Body of pancreas (tissue), 4 donors: ENCODE measurements at regions not wholly inside any gene's neighbourhood (a gene's known extent, or its start where the extent isn't known, plus 50 kb on each side); places are given as distances from the start of the nearest gene placed in this dataset.

Experiments
- ATAC-seq: fragments of 150-250 bp; one replicate; pipeline ENCODE4 v1.9.1; 2016
- DNase-seq, 4 donors: peaks; one replicate each; pipeline ENCODE4 v3.0.0-alpha.2; 2019
- H3K27ac ChIP-seq, 4 donors: fragments of 200-600 bp; sonication (generic); 1 replicate in 3 of 4; 2 replicates in 1 of 4; pipeline versions ENCODE4 v1.5.1 to v1.6.1; 2016 to 2019; ENCODE audit warnings: mild to moderate bottlenecking in 1 of 4, mixed read lengths in 1 of 4, moderate library complexity in 1 of 4
- H3K27me3 ChIP-seq, 2 donors: fragments of 200-600 bp; sonication (generic); one replicate each; pipeline ENCODE4 v1.6.0; 2016; ENCODE audit warnings: mild to moderate bottlenecking in 1 of 2
- H3K36me3 ChIP-seq, 2 donors: fragments of 200-600 bp; sonication (generic); replicated peaks in 1 of 2; 2 replicates each; pipeline ENCODE4 v1.5.1; 2016; ENCODE audit warnings: low read depth in 2 of 2; ENCODE audit not compliant: insufficient read depth in 1 of 2
- H3K4me1 ChIP-seq: fragments of 200-600 bp; sonication (generic); one replicate; pipeline ENCODE4 v1.6.0; 2016
- H3K4me3 ChIP-seq, 2 donors: fragments of 200-600 bp; sonication (generic); 1 replicate in 1 of 2; 2 replicates in 1 of 2; pipeline ENCODE4 v1.5.1; 2016 to 2019
- H3K9me3 ChIP-seq, 3 donors: fragments of 200-600 bp; sonication (generic); 1 replicate in 2 of 3; 2 replicates in 1 of 3; pipeline ENCODE4 v1.5.1; 2016
- POLR2A ChIP-seq, 3 donors: fragments of 450-650 bp; IDR thresholded peaks; one replicate each; pipeline ENCODE4 v1.6.1; 2016; ENCODE audit warnings: antibody characterized with exemption in 3 of 3, mild to moderate bottlenecking in 2 of 3
- WGBS, 2 donors: methylation state at CpG; one replicate each; pipeline ENCODE4 v1.1.5; 2017; 5-methylcytosine and 5-hydroxymethylcytosine counted together
- intact Hi-C: fragments of 100-400 bp; cut with DNase I; formaldehyde crosslinking; loops from one replicate; pipeline ENCODE4 v1.15.1; 2023
- TF ChIP-seq, protein P1 (sequence below), 7 experiments: fragments of 450-650 bp in 4 of 7; fragments of 200-600 bp in 3 of 7; sonication (generic) in 3 of 7; IDR thresholded peaks; one replicate each; pipeline ENCODE4 v1.5.1; 2016 to 2019; ENCODE audit warnings: antibody characterized with exemption in 7 of 7

DNA sequence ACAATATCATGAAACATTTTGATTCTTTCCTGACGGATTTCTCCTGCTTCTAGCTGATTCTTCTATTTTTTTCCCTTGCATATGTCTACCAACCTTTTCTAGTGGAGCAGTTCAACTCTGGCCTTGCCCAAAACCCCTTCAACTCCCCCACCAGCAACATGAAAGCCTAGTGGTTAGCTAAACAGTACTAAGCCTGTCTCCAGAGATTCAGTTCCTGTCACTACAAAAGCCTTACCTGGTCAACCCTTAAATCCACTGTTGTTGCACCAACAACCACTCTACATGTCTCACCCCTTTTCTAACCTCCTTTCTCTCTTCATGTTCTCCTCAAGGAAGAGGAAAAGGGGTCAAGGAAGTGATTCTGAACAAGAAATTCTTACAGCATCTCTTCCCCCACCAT lies 74.8 kb upstream of the PIK3R1 start:
- no peaks in the 10 kb centered on the region for H3K4me1 ChIP-seq
- ATAC-seq: no peak
- 69 to 78% methylated on average over 1 of the region's 1 CpG for WGBS, 2 donors

DNA sequence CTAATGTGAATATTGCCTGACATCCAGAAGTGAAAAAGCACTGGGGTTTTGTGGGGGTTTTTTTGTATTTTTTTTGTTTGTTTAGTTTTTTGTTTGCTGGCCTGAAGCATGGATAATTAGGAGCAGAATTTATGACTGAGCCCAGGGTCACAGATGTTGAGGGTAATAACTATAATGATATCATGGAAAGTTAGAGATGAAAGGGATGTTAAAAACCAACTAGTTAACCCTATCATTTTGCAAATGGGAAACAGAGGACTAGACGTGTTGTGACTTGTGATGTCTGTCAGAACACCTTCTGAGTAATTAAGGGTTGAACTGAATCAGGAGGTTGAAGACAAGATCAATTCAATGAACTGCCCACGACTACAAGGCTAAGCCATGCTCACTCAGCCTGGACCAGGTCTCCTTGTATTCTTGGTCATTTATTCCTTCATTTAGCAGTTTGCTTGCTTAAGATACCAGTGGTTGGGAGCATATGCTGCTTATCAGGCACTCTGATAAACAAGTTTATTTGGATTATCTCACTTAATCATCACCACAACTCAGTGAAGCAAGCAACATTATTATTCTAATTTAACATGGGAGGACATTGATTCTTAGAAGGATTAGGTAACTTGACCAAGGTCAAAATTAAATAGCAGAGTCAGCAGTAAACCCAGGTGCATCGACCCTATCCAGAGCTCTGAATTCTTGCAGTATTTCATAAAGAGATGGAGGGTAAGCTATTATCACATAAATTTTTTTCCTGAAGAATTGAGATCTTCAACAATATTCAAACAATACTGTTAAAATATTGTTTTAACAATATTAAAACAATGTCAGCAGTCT lies 75.7 kb upstream of the PIK3R1 start:
- intact Hi-C loops: no loop called here
- Histone ChIP-seq H3K9me3 (no peaks in the 10 kb centered on the region), H3K4me1 (no peaks in the 10 kb centered on the region), H3K36me3 (no peaks in the 10 kb centered on the region), H3K4me3 (no peak overlapping the region), H3K27ac (no peak overlapping the region), H3K27me3 (no peaks in the 10 kb centered on the region)
- 50 to 53% methylated on average over 3 of the region's 3 CpGs for WGBS, 2 donors
- DNase-seq (no peak), ATAC-seq (no peak)
- TF ChIP-seq, protein P1, sequence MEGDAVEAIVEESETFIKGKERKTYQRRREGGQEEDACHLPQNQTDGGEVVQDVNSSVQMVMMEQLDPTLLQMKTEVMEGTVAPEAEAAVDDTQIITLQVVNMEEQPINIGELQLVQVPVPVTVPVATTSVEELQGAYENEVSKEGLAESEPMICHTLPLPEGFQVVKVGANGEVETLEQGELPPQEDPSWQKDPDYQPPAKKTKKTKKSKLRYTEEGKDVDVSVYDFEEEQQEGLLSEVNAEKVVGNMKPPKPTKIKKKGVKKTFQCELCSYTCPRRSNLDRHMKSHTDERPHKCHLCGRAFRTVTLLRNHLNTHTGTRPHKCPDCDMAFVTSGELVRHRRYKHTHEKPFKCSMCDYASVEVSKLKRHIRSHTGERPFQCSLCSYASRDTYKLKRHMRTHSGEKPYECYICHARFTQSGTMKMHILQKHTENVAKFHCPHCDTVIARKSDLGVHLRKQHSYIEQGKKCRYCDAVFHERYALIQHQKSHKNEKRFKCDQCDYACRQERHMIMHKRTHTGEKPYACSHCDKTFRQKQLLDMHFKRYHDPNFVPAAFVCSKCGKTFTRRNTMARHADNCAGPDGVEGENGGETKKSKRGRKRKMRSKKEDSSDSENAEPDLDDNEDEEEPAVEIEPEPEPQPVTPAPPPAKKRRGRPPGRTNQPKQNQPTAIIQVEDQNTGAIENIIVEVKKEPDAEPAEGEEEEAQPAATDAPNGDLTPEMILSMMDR (IDR thresholded peaks at IDR 0.05): no peak
- TF ChIP-seq POLR2A (IDR thresholded peaks at IDR 0.05): no peak

More for the DNA sequence above, 74.8 kb upstream of the PIK3R1 start:
- no peaks in the 10 kb centered on the region for H3K9me3 ChIP-seq
- H3K27me3 ChIP-seq: no peaks in the 10 kb centered on the region
- H3K4me3 ChIP-seq: no peak overlapping the region
- intact Hi-C loops: no loop called here
- no peaks in the 10 kb centered on the region for H3K36me3 ChIP-seq
- no peak for TF ChIP-seq POLR2A (IDR thresholded peaks at IDR 0.05)
- TF ChIP-seq, protein P1 (IDR thresholded peaks at IDR 0.05): no peak
- no peak for DNase-seq
- no peak overlapping the region for H3K27ac ChIP-seq

DNA sequence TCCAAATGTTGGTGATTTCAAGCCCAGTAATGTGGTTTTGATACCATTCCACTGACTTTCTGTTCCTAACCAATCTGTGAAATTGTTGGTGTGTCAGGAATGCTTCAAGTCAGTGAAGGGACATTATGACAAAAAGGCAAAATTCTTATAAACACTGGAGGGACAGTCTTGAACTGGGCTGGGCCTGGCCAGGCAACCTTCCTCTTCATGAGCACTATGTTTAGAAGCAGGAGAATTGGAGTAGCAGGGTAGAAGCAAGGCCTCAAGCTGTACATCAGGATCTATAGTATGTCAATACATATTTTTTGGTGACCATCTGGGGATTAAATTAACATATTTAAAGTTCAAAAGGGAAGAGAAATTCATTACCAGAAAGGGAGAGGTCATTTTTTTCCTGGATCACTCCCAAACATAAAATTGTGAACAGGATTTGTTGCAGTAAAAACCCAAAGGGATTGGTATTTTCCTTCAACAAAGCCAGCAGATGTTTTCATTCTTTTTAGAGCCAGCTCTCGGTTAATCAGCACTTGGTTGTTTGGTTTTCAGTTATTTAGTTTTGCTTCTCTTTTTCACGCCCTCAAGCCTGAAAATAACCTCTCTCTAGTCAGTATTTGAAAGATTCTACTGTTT lies 77.9 kb upstream of the PIK3R1 start:
- Histone ChIP-seq H3K36me3 (no peaks in the 10 kb centered on the region), H3K4me3 (no peak overlapping the region), H3K9me3 (no peaks in the 10 kb centered on the region), H3K27me3 (no peaks in the 10 kb centered on the region), H3K4me1 (no peaks in the 10 kb centered on the region), H3K27ac (no peak overlapping the region)
- TF ChIP-seq, protein P1 (IDR thresholded peaks at IDR 0.05): no peak
- no peak for TF ChIP-seq POLR2A (IDR thresholded peaks at IDR 0.05)
- 55 to 76% methylated on average over 2 of the region's 2 CpGs for WGBS, 2 donors
- ATAC-seq: no peak
- intact Hi-C loops: no loop called here
- DNase-seq: no peak

DNA sequence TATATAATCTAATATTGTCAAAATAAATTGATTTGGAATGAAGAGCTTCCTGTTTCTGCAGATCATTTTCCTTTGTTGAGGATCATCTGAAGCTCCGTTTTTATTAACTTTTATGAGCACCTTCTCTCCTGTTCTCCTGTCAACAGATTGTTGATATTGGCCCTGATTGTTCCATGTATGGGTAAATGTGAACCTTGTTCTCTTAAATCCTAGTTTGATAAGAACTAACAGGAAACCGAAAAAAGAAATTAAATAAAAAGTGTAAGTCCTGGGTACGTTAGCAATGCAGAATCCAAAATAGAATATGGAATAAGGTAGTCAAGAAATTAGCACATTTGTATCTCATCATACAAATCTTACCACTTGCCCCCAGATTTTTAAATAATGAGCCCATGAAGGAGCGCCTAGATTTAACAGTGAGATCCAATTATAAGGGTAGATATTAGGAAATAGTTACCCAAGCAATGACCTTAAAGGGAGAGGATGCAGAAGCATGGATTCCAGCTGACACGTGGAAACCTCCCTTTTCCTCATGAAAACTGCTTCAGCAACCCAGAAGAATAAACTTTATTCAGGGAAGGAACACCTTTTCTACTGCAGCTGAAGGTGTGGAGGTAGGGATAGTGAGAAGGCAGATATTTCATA lies 80.8 kb upstream of the PIK3R1 start:
- H3K27ac ChIP-seq: no peak overlapping the region
- ATAC-seq: no peak

More for the DNA sequence above, 80.8 kb upstream of the PIK3R1 start:
- 49 to 50% methylated on average over 5 of the region's 5 CpGs for WGBS, 2 donors
- H3K4me1 ChIP-seq: no peaks in the 10 kb centered on the region
- intact Hi-C loops: no loop called here
- DNase-seq: no peak
- no peaks in the 10 kb centered on the region for H3K9me3 ChIP-seq
- H3K36me3 ChIP-seq: no peaks in the 10 kb centered on the region
- no peak for TF ChIP-seq POLR2A (IDR thresholded peaks at IDR 0.05)
- TF ChIP-seq, protein P1 (IDR thresholded peaks at IDR 0.05): no peak
- H3K27me3 ChIP-seq: no peaks in the 10 kb centered on the region
- H3K4me3 ChIP-seq: no peak overlapping the region
